Neural cell (in vitro differentiated cells): ENCODE measurements at regions not wholly inside any gene's neighbourhood (a gene's known extent, or its start where the extent isn't known, plus 50 kb on each side); places are given as distances from the start of the nearest gene placed in this dataset.

Experiments used
- H2AFZ ChIP-seq: fragments of 200-600, 300-800 bp; sonication (generic), shearing (Covaris generic); 2 replicates; pipeline ENCODE4 v1.6.0; 2014; ENCODE audit warnings: low read depth, mild to moderate bottlenecking, antibody characterized with exemption, low read length, moderate library complexity
- H3F3A ChIP-seq: fragments of 200-600 bp; shearing (Covaris generic); 2 replicates; pipeline ENCODE4 v1.6.1; 2016; ENCODE audit warnings: mild to moderate bottlenecking, moderate library complexity, mixed read lengths, antibody characterized with exemption, low read length; ENCODE audit not compliant: insufficient read depth, poor library complexity, severe bottlenecking
- H3K27ac ChIP-seq: fragments of 200-600, 300-800 bp; sonication (generic), shearing (Covaris generic); 2 replicates; pipeline ENCODE4 v1.5.1; 2014; ENCODE audit warnings: mild to moderate bottlenecking, low read length, moderate library complexity
- H3K27me3 ChIP-seq: fragments of 300-800, 200-600 bp; sonication (generic), shearing (Covaris generic); 2 replicates; pipeline ENCODE4 v1.6.0; 2014; ENCODE audit warnings: mild to moderate bottlenecking, low read depth, low read length, moderate library complexity; ENCODE audit not compliant: insufficient read depth
- H3K36me3 ChIP-seq: fragments of 300-800, 200-600 bp; sonication (generic), shearing (Covaris generic); 2 replicates; pipeline ENCODE4 v1.5.1; 2014; ENCODE audit warnings: mild to moderate bottlenecking, antibody characterized with exemption, low read length, moderate library complexity; ENCODE audit not compliant: insufficient read depth
- H3K4me2 ChIP-seq: fragments of 300-800, 200-600 bp; sonication (generic), shearing (Covaris generic); 2 replicates; pipeline ENCODE4 v1.6.0; 2014; ENCODE audit warnings: mild to moderate bottlenecking, low read length
- H3K4me3 ChIP-seq: fragments of 300-800, 200-600 bp; sonication (generic), shearing (Covaris generic); 2 replicates; pipeline ENCODE4 v1.5.1; 2014; ENCODE audit warnings: mild to moderate bottlenecking, low read length, moderate library complexity
- H3K79me2 ChIP-seq: fragments of 200-600 bp; shearing (Covaris generic); replicated peaks from 2 replicates; pipeline ENCODE4 v1.6.0; 2014; ENCODE audit warnings: mild to moderate bottlenecking, low read length, moderate library complexity; ENCODE audit not compliant: insufficient read depth
- H3K9ac ChIP-seq: fragments of 300-800, 200-600 bp; sonication (generic), shearing (Covaris generic); 2 replicates; pipeline ENCODE4 v1.6.1; 2016; ENCODE audit warnings: mild to moderate bottlenecking, low read length, mixed read lengths
- H3K9me2 ChIP-seq: fragments of 200-600 bp; shearing (Covaris generic); 2 replicates; pipeline ENCODE4 v1.6.1; 2016; ENCODE audit warnings: mild to moderate bottlenecking, low read length, mixed read lengths; ENCODE audit not compliant: insufficient read depth
- H3K9me3 ChIP-seq: fragments of 200-600, 300-800 bp; sonication (generic), shearing (Covaris generic); 2 replicates; pipeline ENCODE4 v1.6.1; 2016; ENCODE audit warnings: mild to moderate bottlenecking, mixed run types, low read length, moderate library complexity, mixed read lengths
- H4K20me1 ChIP-seq: fragments of 200-600 bp; shearing (Covaris generic); 2 replicates; pipeline ENCODE4 v1.6.1; 2016; ENCODE audit warnings: mild to moderate bottlenecking, mixed run types; ENCODE audit not compliant: insufficient read depth
- EP300 ChIP-seq: fragments of 450-650 bp; conservative IDR thresholded peaks from 2 replicates; pipeline ENCODE4 v1.6.1; 2014; ENCODE audit warnings: antibody characterized with exemption, mild to moderate bottlenecking, moderate library complexity; ENCODE audit not compliant: poor library complexity, severe bottlenecking
- EZH2 ChIP-seq: fragments of 200-600, 300-800 bp; shearing (Covaris generic), sonication (generic); IDR thresholded peaks from 2 replicates; pipeline ENCODE4 v1.6.1; 2014; ENCODE audit warnings: antibody characterized with exemption, low read length, borderline replicate concordance, mild to moderate bottlenecking; ENCODE audit not compliant: insufficient read depth, poor library complexity, severe bottlenecking
- MXI1 ChIP-seq: fragments of 450-650 bp; conservative IDR thresholded peaks from 2 replicates; pipeline ENCODE4 v1.6.1; 2014; ENCODE audit warnings: antibody characterized with exemption, mild to moderate bottlenecking; ENCODE audit not compliant: poor library complexity, severe bottlenecking
- POLR2AphosphoS5 ChIP-seq: IDR thresholded peaks from 2 replicates; pipeline ENCODE4 v1.6.1; 2012
- RAD21 ChIP-seq: fragments of 450-650 bp; conservative IDR thresholded peaks from 2 replicates; pipeline ENCODE4 v1.6.1; 2014; ENCODE audit warnings: antibody characterized with exemption, mild to moderate bottlenecking, moderate library complexity
- SMC3 ChIP-seq: fragments of 450-650 bp; conservative IDR thresholded peaks from 2 replicates; pipeline ENCODE4 v1.6.1; 2014; ENCODE audit warnings: antibody characterized with exemption, mild to moderate bottlenecking, moderate library complexity; ENCODE audit not compliant: poor library complexity
- TAF1 ChIP-seq: IDR thresholded peaks from 2 replicates; pipeline ENCODE4 v1.6.1; 2012; ENCODE audit warnings: low read depth
- TF ChIP-seq, protein P1 (sequence below): fragments of 450-650 bp; IDR thresholded peaks from 2 replicates; pipeline ENCODE4 v1.5.1; 2014; ENCODE audit warnings: antibody characterized with exemption, mild to moderate bottlenecking, moderate library complexity; ENCODE audit not compliant: poor library complexity, severe bottlenecking
- TF ChIP-seq, protein P2 (sequence below): IDR thresholded peaks from 2 replicates; pipeline ENCODE4 v1.6.1; 2012; ENCODE audit warnings: borderline replicate concordance

DNA sequence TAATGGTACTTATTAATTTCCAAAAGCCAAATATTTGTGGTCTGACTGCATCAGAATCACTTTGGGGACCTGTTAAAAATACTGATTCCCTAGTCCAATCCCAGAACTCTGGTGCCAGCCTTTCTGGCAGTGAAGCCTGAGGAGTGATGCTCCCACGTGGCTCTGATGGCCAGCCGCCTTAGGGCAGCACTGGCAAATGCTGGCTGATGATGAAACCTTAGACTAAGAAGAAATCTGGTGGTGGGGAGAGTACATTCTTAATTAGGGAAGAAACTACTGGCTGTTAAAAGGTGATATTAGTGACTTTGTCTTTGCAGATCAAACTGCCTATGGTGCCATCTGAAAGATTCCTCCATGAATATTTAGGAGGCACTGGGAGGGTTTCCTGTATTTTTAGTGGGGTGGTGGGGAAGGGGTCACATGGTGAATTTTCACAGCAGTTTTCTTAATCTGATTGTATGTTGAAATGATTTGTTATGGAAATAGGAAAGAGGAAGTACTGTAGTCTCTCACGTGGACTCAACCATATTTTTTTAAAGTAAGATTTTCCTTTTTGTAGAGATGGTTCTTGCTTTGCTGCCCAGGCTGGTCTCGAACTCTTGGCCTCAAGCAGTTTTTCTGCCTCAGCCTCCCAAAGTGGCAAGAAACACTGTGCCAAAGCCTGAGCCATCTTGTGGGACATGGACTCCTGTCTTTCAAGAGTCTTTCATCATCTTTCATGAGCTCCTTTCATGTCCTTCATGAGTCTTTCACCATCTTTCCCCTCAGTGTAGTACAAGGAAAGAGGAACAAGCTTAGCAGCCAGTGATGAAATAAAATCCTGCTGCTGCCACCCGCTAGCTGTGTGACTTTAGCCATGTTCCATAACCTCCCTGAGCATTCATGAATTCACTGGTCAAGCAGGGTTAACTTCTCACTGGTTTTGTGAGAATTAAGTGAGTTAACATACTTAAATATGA is 90.8 kb downstream of the ZNF330 start:
- Histone ChIP-seq H3K9me2 (no peaks in the 10 kb centered on the region), H3K4me3 (no peak overlapping the region), H3K79me2 (no peaks in the 10 kb centered on the region), H3K4me2 (no peak overlapping the region), H3K27ac (no peak overlapping the region), H3F3A (no peaks in the 10 kb centered on the region), H2AFZ (no peak overlapping the region), H3K9ac (no peak overlapping the region), H3K36me3 (no peaks in the 10 kb centered on the region), H4K20me1 (no peaks in the 10 kb centered on the region), H3K27me3 (no peaks in the 10 kb centered on the region), H3K9me3 (no peaks in the 10 kb centered on the region)
- TF ChIP-seq POLR2AphosphoS5 (no peak), TAF1 (no peak), SMC3 (no peak), EP300 (no peak), MXI1 (no peak), EZH2 (no peak), RAD21 (no peak)
- TF ChIP-seq, protein P1, sequence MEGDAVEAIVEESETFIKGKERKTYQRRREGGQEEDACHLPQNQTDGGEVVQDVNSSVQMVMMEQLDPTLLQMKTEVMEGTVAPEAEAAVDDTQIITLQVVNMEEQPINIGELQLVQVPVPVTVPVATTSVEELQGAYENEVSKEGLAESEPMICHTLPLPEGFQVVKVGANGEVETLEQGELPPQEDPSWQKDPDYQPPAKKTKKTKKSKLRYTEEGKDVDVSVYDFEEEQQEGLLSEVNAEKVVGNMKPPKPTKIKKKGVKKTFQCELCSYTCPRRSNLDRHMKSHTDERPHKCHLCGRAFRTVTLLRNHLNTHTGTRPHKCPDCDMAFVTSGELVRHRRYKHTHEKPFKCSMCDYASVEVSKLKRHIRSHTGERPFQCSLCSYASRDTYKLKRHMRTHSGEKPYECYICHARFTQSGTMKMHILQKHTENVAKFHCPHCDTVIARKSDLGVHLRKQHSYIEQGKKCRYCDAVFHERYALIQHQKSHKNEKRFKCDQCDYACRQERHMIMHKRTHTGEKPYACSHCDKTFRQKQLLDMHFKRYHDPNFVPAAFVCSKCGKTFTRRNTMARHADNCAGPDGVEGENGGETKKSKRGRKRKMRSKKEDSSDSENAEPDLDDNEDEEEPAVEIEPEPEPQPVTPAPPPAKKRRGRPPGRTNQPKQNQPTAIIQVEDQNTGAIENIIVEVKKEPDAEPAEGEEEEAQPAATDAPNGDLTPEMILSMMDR, result no peak
- TF ChIP-seq, protein P2, sequence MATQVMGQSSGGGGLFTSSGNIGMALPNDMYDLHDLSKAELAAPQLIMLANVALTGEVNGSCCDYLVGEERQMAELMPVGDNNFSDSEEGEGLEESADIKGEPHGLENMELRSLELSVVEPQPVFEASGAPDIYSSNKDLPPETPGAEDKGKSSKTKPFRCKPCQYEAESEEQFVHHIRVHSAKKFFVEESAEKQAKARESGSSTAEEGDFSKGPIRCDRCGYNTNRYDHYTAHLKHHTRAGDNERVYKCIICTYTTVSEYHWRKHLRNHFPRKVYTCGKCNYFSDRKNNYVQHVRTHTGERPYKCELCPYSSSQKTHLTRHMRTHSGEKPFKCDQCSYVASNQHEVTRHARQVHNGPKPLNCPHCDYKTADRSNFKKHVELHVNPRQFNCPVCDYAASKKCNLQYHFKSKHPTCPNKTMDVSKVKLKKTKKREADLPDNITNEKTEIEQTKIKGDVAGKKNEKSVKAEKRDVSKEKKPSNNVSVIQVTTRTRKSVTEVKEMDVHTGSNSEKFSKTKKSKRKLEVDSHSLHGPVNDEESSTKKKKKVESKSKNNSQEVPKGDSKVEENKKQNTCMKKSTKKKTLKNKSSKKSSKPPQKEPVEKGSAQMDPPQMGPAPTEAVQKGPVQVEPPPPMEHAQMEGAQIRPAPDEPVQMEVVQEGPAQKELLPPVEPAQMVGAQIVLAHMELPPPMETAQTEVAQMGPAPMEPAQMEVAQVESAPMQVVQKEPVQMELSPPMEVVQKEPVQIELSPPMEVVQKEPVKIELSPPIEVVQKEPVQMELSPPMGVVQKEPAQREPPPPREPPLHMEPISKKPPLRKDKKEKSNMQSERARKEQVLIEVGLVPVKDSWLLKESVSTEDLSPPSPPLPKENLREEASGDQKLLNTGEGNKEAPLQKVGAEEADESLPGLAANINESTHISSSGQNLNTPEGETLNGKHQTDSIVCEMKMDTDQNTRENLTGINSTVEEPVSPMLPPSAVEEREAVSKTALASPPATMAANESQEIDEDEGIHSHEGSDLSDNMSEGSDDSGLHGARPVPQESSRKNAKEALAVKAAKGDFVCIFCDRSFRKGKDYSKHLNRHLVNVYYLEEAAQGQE, result no peak

DNA sequence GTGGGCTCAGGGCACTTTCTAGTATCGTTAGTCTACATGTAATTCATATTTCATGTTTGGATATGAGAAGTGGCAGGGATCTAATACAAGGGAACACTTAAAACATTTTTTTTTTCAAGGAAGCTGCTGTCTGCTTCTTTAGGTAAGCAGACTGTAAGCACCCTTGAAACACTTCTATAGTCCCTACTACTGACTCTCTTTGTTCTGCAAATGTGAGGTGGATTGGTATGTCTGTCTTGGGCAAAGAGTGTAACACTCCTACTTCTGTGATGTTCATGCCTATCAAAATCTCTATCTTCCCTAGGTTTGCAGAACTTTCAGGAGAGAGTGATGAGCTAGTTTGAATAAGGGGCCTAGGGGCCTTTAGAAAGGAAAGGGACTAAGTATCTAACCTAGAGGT is 93.9 kb downstream of the ZNF330 start:
- Histone ChIP-seq H3K4me2 (no peak overlapping the region), H3K4me3 (no peak overlapping the region), H3K9me2 (no peaks in the 10 kb centered on the region), H3K27me3 (no peaks in the 10 kb centered on the region), H3K9me3 (no peaks in the 10 kb centered on the region), H3K79me2 (no peaks in the 10 kb centered on the region), H2AFZ (no peak overlapping the region), H4K20me1 (no peaks in the 10 kb centered on the region), H3F3A (no peaks in the 10 kb centered on the region), H3K9ac (no peak overlapping the region), H3K36me3 (no peaks in the 10 kb centered on the region), H3K27ac (no peak overlapping the region)
- TF ChIP-seq EZH2 (no peak), EP300 (no peak), TAF1 (no peak), SMC3 (no peak), POLR2AphosphoS5 (no peak), RAD21 (no peak), MXI1 (no peak)
- TF ChIP-seq, protein P2, result no peak
- TF ChIP-seq, protein P1, result no peak
